PFSK-1 (cell line): ENCODE measurements at regions not wholly inside any gene's neighbourhood (a gene's known extent, or its start where the extent isn't known, plus 50 kb on each side); places are given as distances from the start of the nearest gene placed in this dataset.

Experiments used
- POLR2AphosphoS5 ChIP-seq: IDR thresholded peaks from 2 replicates; pipeline ENCODE4 v1.6.1; 2012; ENCODE audit warnings: low read depth, mild to moderate bottlenecking, control low read depth, low read length, moderate library complexity
- REST ChIP-seq, 2 experiments: IDR thresholded peaks; 2 replicates each; pipeline versions ENCODE4 v1.6.1 to v1.8.0; 2011 to 2012; ENCODE audit warnings: low read depth in 2 of 2, low read length in 2 of 2, control low read depth in 1 of 2, inconsistent platforms in 1 of 2, mild to moderate bottlenecking in 1 of 2, moderate library complexity in 1 of 2; ENCODE audit not compliant: insufficient read depth in 1 of 2
- TAF1 ChIP-seq: IDR thresholded peaks from 2 replicates; pipeline ENCODE4 v1.6.1; 2012; ENCODE audit warnings: low read length, control low read depth, borderline replicate concordance; ENCODE audit not compliant: insufficient read depth

- TF ChIP-seq REST (IDR thresholded peaks at IDR 0.05; ENCODE audit: insufficient read depth in 1 of 2, low read depth in 2 of 2, low read length in 2 of 2) (no peak), POLR2AphosphoS5 (no peak), TAF1 (no peak)
These were observed 654.5 kb downstream of the STIM2 start for GRCh38 chr4:27515140-27515539.
